Left cardiac atrium (tissue), 4 donors: ENCODE measurements at regions not wholly inside any gene's neighbourhood (a gene's known extent, or its start where the extent isn't known, plus 50 kb on each side); places are given as distances from the start of the nearest gene placed in this dataset.
"Not testable (repeated sequence)": the region's sequence is repeated elsewhere in the genome, so short reads cannot be mapped to it uniquely, and the experiment has no call there.

ENCODE experiments used
- ATAC-seq, 2 donors: fragments of 200-7000 bp; cut with Tn5 transposase; one replicate each; pipeline ENCODE4 v1.9.1; 2020; ENCODE audit warnings: mild to moderate bottlenecking in 2 of 2, moderate library complexity in 2 of 2
- DNase-seq: peaks from one replicate; pipeline ENCODE4 v3.0.0-alpha.2; 2020
- intact Hi-C, 2 donors: fragments of 100-400 bp; cut with DNase I; formaldehyde crosslinking; loops; one replicate each; pipeline versions ENCODE4 v1.14.1 to v1.15.1; 2022 to 2023
- donor health status: DM: no; HTN: yes; CAD: no.
- donor health status: DM: no; HTN: yes; CAD: no; lungs with severe emphysema.
- donor health status: DM: yes; HTN: yes; CAD: no.
- donor health status: Dilated cardiomyopathy.

DNA sequence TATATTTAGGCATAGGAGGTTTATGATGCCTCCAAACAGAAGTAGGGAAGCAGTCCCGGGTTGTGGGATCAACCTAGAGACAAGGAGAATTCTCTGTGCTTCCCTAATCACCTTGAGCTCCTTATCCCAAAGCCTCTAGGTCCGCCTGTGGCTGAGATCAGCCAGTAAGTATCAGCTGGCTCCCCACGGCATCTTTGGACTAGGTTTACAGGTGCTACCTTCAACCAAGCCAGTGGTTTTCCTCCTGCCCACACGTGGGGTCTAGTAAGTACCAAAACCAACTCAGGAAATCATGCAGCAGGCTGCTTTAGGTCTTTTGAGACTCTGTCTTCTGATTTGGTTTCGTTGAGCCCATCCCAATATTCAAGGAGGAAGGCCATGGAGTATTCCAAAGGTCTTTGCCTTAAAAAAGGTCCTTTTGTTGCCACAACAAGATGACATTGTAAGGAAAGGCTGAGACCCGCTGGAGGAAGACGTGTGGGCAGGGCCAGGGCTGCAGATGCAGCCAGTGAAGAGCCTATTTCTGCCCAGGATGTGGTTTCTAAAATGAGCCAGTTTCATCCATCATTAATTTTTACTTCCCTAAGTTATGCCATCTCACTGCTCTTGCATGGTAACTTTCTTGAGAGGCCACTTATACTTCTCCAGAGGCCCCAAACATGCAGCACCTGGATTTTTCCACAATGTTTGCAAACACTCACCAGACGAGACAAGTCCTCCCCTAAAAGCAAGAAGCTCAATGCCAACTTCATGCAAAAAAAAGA lies 248.7 kb downstream of the RNF152 start:
- intact Hi-C loops: no loop called here

DNA sequence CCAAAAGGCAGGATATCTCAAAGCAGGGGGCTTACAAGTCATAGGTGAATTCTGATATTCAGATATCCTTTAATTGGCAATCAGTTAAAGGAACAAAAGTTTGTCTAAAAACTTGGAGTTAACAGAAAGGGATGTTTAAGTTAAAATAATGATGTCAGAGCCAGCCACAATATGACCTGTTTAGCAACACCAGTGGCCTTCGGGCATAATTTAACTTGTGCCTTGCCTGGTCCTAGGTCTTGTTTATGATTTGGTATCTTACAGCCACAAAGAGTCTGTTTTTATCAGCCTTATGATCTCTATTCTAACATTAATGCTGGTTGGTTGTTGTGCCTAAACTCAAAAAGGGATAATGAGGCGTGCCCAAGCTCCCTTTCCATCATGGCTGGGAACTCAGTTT lies 252.9 kb downstream of the RNF152 start:
- DNase-seq: no peak
- intact Hi-C loops: loop anchor here (5.0 kb wide), 3 partner anchors 58 to 487 kb away; no protein-coding TSS in a partner anchor
- no peak for ATAC-seq

More for the DNA sequence above, 248.7 kb downstream of the RNF152 start:
- ATAC-seq (no peak), DNase-seq (no peak)

DNA sequence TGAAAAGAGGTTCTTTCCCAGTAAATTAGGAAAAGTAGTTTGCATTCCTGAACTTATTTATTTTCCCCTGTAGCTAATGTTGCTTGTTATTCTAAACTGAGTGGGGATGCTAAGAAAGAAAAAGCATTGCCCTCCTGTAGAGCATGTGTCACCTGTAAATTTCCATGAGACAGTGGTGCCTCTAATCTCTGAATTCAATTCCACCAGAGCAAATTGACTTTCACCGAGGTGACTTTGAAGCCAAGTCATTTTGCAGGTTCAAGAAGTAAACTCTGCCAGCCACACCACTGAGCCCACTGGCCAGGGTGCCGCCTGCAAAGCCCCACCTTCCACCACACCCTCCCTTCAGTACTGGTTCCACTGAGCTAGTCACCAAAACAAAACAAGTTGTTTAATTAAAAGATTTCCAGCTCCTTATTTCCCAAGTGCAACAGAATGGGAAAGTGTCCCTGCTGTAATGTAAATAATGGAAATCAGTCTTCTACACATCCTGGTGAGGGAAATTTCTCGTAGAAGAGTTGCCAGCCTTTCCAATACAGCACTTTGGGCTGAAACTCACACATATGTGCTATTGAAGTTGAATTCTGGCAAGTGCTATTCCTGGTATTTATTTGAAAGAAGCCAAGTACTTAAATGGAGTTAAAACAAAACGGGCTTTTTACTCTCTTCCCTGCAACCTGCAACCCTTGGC lies 254.8 kb downstream of the RNF152 start:
- intact Hi-C loops: loop anchor here (5.0 kb wide), 3 partner anchors 56 to 489 kb away; no protein-coding TSS in a partner anchor
- ATAC-seq (no peak), DNase-seq (no peak)

DNA sequence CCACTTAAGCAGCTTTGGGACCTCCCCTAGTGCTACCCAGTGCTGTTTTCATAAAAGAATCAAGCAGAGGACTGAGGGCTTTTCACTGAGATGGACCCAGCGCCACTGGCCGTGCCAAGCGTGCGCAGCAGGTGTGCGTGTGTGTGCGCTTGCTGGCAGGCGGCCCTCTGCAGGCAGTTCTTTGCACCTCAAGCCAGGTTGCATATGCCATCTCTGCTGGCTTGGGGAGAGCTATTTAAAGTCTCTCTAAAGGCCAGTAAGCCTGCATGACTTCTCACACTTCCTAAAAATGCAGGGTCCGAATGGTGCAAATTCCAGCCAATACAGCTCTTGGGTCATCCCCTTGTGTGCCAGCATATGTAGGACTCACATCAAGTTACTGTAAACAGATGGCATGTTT lies 255.5 kb downstream of the RNF152 start:
- intact Hi-C loops: loop anchor here (5.0 kb wide), 3 partner anchors 55 to 490 kb away; no protein-coding TSS in a partner anchor
- DNase-seq (no peak), ATAC-seq (no peak)

DNA sequence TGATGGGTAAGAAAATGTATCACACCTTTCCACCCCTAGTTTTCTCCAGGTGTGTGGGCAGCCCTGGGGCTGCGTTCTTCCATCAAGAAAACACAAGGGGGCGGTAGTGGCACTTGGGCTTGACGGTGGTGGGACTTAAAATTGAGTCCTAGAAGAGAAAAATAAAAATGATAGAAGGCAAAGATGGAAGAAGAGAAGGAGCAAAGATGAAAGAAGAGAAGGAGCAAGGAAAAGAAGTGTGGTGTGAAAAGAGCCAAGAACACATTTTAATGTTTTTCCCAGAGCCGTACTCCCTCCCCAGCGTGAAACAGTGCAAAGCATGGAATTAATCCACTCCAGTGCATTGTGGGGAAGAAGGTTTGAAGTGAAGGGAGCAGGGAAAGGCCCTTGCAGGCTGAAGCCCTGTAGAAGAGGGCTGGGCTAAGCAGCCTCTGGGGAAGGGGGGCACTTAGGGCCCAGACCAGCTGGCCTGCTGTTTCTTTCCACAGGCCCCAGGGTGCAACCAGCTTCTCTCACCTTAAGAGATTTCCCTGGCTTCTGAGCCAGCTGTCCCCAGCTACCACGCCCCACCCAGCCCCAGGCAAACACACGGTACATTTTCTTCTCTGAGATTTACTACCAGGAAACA lies 256.8 kb downstream of the RNF152 start:
- DNase-seq (peak; percentile 44), ATAC-seq (peak; percentile 82 to 88)
- intact Hi-C loops: loop anchor here (2.0 to 5.0 kb wide), 4 partner anchors 54 to 491 kb away; no protein-coding TSS in a partner anchor

DNA sequence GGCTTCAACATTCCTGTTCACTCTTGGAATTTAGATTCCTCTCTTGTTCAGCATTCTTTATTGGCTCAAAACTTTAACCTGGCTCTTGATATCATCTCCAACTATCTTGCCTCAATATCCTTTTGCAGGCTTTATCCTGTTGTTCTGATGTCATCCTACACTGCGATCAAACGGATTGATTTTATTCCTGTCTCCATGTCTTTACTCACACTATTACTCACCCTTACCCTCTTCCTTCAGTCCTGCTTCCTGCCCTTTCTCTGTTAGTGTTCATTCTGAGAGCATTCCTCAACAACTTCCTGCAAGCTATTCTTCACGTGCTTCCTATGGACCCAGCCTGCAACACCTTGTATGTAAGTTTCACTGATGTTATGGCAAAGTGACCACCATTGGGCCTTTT lies 264.7 kb downstream of the RNF152 start:
- intact Hi-C loops: no loop called here
- ATAC-seq: no peak

DNA sequence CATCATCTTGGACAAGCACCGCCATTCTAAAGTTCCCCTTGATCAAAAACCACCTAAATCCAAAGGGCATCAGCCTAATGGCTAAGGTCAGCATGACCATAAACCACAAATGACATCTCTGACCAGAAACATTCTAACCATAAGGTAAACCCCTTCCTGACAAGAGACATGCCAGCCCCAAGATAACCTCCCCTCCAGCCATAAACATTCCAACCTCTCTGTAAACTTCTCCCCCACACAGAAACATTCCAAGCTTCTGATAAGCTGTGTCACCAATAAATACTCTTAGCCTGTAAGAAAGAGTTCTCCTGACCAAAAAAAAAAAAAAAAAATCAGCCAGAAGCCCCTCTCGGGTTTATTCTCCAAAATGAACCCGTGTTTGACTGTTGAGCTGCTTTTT lies 268.2 kb downstream of the RNF152 start:
- DNase-seq, ATAC-seq, intact Hi-C loops: not testable (repeated sequence)

More for the DNA sequence above, 264.7 kb downstream of the RNF152 start:
- DNase-seq: no peak

DNA sequence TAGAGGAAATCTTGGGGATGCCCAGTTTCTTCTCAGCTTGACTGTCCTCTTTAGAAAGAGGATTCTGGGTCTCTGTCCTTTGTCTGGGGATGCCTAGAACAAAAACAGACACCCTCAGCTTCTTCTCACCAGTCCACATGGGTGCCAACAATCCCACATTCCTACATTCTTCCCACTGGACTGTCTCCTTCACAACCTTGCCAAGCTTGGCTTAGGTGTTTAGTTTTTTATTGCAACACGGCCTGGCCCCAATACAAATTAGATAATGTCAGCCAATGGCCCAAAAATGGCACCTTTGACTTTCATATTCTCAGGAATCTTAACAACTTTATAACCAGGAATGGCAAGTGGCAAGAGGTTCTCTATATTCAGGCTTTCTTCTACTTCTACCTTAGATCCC lies 273.0 kb downstream of the RNF152 start:
- intact Hi-C loops: no loop called here
- ATAC-seq (peak in 1 of 2 donors; percentile 44), DNase-seq (no peak)

DNA sequence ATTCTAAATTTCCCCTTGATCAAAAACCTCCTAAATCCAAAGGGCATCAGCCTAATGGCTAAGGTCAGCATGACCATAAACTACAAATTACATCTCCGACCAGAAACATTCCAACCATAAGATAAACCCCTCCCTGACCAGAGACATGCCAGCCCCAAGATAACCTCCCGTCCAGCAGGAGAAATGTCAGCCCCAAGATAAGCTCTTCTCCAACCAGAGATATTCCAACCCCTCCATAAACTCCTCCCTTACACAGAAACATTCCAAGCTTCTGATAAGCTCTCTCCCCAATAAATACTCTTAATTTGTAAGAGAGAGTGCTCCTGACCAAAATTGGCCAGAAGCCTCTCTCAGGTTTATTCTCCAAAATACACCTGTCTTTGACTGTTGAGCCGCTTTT lies 274.0 kb downstream of the RNF152 start:
- intact Hi-C loops: no loop called here
- DNase-seq (no peak), ATAC-seq (no peak)

DNA sequence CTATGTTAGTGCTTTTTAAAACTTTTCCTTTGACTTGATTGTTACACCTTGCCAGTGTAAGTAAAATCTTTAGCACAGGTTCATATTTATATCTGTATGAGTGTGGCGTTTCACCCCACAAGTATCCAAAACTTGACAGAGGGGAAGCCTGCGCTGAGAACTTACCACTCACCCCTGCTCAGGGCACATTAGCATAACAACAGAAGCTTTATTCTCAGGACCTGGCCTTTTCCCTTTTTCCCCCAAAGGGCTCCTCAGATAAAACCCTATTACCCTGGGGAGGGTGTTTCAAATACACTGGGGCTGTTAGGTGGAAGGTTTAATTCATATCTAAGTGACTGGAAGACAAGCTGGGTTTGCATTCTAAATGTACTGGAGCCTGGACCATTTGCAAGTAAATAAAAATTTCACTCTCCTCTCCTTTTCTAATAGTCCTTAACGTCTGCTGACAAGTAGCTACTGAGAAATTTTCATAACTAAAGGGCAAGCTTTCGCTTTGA lies 276.6 kb downstream of the RNF152 start:
- intact Hi-C loops: no loop called here
- ATAC-seq (no peak), DNase-seq (no peak)

DNA sequence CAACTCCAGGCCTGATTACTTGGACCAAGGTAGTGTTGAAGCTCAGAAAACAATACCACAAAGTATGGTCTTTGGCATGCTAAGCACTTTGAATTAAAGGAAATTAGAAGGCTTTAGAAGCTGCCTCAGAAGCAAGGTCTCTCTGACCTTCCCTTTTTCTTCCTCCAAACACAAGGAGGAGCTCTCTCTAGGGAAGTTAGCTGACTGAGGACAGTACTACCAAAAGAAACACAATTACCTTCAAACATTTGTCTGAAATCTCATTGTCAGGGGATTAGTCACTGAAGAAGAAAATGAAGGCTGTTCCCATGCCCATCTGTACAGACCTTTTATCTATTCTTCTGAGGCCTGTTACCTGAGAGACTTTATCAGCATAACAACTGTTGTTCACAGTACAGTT lies 279.3 kb downstream of the CDH20 start:
- ATAC-seq (no peak), DNase-seq (no peak)
- intact Hi-C loops: no loop called here

DNA sequence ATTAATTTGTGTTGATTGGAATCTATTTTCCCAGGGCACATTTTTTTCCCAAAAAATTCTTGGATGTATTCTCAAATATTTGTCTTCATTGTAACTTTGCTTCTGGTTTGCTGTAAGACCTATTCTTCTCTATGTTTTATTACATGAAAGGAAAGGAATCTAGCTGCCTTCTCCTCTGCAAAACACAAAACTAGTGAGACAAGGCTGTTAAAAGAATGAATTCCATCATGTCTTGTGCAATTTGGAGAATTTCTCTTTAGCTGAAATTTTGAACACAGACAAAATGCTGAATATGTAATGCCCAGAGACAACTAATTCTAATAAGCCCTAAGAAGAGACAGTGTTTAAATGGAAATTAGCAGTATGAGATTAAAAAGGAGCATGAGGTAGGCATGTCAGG lies 275.9 kb downstream of the CDH20 start:
- intact Hi-C loops: no loop called here
- DNase-seq (no peak), ATAC-seq (no peak)

DNA sequence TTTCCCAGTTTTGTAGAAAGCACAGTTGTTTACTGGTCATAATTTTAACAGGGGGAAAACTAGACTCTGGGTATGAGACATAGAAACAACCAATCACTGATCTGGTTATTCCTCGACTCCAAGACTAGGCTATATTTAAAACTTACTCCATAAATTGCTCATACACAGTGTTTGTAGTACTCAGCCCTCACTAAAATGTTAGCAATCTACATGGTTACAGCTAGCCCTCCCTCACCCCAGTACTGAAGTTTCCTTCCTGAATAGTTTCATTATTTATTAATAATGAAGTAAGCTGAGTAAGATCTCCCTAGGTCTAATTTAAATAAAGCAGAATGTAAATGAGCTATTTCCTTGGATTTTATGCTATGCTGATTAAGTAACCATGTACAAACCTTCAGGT lies 275.1 kb downstream of the CDH20 start:
- ATAC-seq (no peak), DNase-seq (no peak)
- intact Hi-C loops: no loop called here

DNA sequence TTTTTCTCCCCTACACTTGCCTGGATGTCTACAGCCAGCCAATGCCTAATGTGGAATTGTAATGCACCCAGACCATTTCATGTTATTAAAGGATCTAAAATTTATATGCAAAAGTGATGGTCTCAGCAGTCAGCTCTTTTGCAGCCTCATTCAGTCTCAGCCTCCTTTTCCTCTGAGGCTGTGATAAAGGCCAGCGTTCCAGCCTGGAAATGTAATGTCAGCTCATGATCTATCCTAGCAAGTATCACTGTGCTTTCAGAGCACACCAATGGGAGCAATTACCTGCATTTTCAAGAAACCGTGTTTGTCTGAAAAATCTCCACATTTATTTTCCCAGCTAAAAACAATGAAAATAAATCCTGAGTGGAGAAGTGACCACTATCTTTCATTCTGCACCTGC lies 274.6 kb downstream of the CDH20 start:
- intact Hi-C loops: no loop called here

DNA sequence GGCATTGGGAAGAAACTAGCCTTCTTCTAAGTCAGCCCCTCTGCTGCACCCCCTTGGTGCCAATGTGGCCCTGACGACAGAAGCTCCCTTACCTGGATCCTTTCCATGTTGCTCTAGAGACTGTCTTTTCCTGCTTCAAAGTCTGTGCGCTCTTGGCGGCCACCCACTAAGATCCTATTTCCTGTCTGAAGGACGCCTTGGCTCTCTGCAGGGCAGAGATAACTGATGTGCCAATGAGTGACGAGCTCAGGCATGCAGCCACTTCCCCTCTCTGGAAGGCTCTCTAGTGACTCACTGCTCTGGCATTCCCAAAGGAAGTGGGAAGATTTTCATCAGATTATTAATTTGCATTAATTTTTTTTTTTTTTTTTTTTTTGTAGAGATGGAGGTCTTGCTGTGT lies 273.5 kb downstream of the CDH20 start:
- DNase-seq (peak; percentile 89), ATAC-seq (peak; percentile 95 to 97)
- intact Hi-C loops: no loop called here

More for the DNA sequence above, 274.6 kb downstream of the CDH20 start:
- no peak for DNase-seq
- no peak for ATAC-seq

DNA sequence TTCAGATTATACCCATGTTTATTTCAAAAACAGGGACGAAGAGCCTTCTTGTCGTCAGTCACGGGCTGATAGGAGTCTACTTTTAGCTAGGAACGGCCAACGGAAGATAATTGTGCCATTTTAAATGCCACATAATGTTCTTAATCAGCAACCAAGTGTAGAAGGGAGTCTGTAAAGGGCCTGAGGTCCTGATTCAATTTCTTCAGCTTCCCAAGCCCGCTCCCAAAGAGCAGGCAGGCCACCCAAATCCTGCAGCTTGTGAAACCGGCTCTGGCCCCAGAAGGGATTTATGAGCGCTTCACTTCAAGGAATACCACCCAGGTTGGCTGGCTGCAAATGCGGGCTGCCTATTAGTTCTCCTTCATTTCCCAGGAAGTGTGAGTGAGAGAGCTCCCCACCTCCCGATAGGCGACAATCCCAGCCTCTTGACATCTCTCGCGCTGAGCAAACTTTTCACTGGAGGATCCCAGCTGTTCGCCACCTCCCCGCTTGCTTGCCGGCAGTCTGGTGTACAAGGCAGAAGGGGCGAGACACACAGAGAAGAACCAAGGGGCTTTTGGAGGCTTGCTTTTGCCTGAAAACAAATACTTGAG lies 272.9 kb downstream of the CDH20 start:
- intact Hi-C loops: no loop called here
- peak; percentile 44 for DNase-seq
- ATAC-seq: peak; percentile 78 to 83

DNA sequence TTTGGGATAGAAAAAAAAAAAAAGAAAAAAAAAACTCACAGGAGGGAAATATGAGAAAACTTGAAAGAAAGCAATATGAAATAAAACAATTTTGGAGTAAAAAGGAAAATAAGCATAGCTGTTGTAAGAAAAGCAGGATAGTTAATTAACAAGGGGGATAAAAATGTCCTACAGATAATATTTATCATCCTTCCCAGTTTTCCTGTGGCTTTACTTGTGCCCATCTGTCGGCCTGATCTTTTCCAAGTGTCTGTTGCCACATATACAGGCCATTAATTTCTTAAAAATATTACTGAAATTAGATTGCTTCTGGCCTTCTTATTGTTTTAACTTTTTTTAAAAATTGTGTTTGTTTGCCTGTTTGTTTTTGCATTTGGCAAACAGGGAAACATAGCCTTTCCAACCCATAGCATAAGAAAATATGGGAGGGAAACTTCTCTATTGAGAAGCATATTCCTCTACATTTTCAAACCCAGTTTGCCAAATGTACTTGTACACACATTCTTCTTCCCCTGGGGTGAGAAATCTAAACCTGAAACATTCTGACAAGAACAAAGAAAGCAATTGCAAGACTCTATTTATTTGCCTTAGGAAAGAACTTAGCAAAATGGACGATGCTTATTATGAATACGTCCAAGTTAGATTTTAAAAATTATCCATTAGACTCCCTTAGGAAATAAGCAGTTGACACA lies 272.3 kb downstream of the CDH20 start:
- intact Hi-C loops: no loop called here
- no peak for DNase-seq
- ATAC-seq: no peak
